Activated CD8-positive, alpha-beta memory T cell treated with anti-CD3 and anti-CD28 coated beads, Interleukin-2, amount 50 U/mL, for 24 hours (primary cell): ENCODE measurements at regions not wholly inside any gene's neighbourhood (a gene's known extent, or its start where the extent isn't known, plus 50 kb on each side); places are given as distances from the start of the nearest gene placed in this dataset.
"Not testable (repeated sequence)": the region's sequence is repeated elsewhere in the genome, so short reads cannot be mapped to it uniquely, and the experiment has no call there.

ENCODE experiments used
- DNase-seq: peaks from one replicate; pipeline ENCODE4 v3.0.0-alpha.2; 2020; ENCODE audit errors: extremely low read depth

DNA sequence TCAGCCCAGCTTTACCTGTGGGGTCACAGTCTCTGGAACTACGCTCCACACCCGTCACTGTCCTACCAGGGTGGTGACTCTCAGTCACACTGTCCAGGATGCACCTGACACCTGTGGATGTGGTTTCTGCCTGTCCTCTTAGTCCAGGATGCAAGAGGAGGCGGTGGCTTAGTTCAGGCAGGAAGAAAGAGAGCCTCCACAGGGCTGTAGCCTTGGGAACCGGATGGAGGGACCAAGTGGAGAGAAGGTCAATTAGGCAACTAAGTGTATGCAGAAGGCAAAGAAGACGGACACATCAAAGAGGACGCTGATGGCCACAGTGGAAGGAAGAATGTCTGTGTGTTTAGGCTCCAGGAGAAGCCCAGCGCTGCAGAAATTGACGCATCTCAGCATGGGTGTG lies 153.9 kb upstream of the IRF2BP2 start:
- DNase-seq: no peak

DNA sequence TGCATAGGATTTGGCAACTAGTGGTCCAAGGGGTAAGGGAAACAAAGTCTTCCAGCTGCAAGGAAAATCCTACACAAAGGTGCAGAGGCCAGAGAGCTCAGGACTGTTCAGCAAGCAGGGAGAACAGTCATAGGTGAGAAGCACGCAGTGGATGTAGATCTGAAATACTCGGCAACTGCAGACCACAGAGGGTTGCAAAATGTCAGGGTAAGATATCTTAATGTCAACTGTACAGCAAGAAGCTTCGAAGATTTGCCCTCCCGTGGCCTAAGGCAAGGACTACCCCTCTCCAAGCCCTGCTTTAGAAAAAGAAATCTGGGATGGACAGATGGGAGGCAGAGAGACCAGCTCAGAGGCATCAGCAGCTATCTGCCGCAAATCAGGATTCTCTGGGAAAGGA lies 153.4 kb upstream of the IRF2BP2 start:
- DNase-seq: no peak

DNA sequence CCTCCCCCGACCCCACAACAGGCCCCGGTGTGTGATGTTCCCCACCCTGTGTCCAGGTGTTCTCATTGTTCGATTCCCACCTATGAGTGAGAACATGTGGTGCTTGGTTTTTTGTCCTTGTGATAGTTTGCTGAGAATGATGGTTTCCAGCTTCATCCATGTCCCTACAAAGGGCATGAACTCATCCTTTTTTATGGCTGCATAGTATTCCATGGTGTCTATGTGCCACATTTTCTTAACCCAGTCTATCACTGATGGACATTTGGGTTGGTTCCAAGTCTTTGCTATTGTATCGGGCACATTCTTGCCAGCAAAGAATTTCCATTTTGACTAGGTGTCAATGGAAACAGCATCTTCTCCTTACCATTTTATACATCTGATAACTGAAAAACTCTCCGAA lies 152.1 kb upstream of the IRF2BP2 start:
- not testable (repeated sequence) for DNase-seq

DNA sequence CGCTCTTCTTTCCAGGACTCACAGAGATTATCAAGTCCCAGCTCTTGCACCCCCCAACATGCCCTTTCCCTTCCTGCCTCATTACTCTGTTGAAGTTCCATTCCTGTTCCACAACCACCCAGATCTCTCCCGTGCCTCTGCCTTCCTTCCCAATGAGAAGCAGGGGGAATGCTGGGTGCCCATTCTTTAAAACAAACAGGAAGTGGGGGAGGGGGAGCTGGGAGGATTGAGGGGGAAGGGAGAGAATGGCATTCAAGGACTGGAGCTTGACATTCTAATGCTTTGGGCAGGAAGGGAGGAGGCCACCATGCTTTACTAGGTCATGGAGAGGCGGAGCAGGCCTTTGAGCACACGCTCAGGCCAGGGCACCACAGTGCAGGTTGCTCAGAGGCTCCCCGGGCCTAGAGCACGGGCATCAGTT lies 150.3 kb upstream of the IRF2BP2 start:
- DNase-seq: no peak

DNA sequence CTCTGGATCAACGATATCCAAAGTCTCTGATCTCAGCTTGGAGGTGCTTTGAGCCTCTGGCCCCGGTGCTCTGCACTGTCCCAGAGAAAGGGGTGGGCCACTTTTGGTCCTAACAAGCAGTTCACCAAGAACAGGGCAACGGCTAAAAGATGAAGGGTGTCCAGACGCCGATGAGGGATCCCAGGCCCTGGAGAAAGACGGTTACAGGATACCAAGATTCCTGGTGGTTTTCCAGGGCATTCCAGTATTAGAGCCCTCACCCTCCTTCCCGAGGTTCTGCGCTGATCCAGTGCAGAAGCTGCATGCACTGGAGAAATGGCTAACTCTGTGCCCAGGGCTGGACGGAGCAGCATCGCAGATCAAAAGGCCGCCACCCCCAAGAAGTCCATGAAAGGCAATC lies 149.9 kb upstream of the IRF2BP2 start:
- DNase-seq: no peak

DNA sequence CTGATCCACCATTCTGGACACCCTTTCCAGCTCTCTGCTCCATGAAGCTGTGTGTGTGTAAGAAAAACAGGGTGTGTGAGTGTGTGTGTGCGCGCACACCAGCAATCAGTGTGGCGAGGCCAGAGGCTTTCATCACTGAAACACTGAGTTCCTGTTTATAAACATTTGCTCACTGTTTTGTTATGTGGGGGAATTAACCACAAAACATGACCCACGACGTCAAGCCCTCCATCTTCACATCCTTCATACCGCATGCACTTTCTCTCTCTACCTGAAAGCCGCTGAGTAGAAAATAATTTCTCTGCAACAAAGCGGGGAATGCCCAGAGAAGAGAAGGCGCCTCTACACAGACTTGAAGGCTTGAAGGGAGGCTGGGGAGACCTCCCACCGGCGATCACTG lies 148.9 kb upstream of the IRF2BP2 start:
- no peak for DNase-seq

DNA sequence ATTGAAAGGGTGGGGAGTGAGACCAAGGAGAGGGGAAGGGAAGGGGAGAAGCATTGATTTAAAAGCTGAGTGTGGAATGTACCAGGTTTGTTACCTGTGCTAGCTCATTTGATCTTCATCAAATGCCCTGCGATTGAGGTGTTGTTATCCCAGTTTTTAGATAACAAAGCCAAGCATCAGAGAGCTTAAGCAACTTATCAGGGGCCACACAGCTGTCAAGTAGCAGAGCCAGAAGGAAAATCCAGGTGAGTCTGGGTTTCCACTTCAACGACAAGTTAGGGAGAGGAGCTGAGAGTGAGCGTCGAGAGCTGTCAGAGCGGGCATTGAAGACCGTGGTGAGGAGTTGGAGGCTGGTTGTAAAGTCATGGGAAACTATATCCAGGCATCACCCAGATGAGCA lies 146.9 kb upstream of the IRF2BP2 start:
- no peak for DNase-seq

DNA sequence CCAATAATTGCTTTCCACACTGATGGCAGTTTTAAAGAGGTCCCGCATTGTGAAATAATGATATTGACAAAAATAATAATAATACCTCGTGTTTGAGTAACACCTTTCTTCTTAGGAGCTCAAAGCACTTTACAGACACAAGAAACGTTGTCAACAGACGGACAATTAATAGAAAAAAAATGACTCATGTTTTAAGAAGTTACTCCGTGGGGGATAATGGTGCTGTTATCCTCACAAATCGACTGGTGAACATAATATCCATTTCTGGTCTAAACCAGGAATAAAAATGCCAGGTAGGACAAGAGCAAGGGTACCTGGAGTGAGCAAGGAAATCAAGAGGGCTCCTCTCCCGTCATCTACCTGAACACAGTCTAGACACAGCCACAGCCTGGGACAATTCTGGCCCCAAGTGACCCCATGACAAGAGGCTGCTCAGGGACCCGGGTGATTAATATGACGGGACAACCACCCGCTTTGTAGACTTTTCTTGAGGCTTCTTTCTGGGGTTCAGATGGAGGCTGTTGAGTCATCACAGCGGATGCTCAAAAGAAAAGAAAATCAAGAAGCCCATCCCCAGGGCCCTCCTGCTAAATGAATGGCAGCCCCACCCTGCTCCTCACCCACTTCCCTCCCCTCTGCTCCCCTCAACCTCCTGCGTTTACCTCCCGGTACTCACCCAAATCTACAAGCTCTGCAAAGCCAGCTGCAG lies 146.2 kb upstream of the IRF2BP2 start:
- no peak for DNase-seq

DNA sequence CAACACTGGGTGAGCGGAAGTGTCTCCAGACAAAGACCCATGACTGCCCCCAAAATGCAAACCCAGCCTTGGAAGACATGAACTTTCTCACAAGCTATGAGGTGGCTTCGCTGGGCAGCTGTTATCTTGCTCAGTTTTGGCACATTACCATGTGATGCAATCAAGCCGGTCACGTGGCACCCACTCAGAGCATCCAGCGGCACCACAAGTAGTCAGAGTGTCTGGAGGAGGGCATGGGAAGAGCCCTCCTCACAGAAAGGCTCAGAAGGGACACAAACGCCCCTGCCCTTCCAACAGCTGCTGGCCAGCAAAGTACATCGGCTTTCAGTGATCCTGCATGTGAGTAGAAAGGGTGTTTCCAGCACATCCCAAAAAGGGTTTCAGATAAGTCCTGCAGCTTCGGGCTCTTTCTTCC lies 145.5 kb upstream of the IRF2BP2 start:
- DNase-seq: no peak

DNA sequence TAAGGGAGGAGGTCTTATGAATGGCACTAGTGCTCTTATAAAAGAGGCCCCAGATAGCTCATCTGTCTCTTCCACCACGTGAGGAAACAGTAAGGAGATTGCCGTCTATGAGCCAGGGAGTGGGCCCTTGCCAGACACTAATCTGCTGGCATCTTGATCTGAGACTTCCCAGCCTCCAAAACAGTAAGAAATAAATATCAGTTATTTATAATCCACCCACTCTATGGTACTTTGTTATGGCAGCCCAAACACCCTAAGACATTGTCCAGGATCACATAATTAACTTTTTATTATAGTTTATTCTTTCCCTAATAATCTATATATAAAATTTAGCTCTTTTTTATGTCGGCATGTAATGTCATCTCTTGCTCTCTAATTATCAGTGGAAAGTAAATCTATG lies 144.0 kb upstream of the IRF2BP2 start:
- DNase-seq: no peak

DNA sequence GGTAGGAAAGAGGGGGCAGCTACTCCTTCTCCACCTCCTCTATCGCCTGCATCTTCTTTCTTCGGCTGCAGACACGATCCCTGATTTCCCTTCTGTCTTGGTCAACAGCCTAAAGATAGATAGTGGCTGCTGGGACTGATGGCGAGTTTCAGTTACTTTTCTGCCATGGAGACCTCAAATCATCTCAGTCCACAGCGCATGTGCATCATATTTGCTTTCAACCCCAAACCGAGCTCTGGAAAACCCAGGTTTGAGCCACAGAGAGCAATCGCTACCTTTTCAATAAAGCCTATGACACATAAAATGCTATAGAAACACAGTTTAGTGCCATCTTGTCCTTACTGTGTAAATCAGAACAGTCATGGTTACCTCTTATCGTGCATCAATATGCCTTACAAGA lies 142.9 kb upstream of the IRF2BP2 start:
- no peak for DNase-seq

DNA sequence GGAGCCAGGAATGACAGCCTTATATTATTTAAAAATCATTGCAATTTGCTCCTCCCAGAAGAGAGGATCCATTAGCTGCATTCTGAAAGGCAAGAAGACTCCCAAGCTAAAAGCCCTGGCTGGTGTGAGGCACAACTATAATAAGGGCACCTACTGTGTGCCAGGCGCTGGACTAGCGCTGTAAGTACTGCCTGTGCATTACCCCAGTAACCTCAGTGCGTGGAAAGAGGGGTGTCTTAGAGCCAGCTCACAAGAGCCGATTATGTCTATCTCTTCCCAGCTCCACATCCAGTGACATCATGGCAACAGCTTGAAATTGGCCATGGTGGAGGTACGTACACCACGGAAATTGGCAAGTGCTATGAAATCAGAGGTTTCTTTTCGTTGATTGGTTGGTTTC lies 141.7 kb upstream of the IRF2BP2 start:
- no peak for DNase-seq

DNA sequence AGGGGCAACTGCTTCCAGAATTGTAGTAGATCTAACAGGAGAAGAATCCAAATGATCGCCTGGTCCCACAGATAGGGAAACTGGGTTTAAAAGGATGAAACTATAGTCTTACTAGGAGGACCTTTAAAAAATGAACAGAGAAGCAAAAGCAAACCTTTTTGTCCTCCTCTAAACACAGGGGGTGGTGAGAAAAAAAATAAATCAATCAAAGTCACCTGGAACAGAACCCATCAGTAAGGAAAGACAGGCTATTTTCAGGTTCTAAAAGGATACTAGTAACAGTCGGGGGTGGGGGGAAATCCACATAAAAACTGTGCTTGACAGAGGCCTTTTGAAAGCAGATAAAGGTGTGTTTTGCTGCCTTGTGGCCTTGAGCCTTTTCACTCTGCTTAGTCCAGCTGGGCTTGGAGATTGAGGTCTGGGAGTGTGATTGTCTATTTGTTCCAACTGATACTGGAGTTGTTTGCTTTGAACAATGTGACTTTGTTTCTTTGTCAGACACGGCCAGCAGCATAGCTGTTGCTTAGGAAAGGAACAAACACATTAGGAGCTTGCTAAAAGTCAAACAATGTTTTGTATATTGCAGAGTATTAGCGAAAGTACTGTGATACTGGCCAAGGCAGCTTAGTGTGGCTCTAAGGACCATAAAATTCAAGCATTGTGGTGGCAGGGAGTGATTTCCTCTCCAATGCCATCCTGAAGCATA lies 141.1 kb upstream of the IRF2BP2 start:
- no peak for DNase-seq

DNA sequence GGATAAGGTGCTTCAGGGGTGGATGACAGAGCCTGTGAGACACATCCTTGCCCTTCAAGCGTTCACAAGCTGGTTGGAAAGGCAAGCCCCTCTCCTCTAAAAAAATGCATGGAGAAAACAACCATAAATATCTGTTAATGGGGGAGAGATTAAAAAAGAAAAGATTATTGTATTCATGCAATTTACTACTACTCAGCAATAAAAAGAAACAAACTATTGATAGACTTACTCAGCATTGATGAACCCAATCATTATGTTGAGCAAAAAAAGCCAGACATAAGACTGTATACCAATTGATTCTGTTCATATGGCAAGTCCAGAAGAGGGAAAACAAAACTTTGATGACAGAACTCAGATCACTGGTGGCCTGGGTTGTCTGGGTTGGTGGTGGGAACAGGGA lies 138.7 kb upstream of the IRF2BP2 start:
- no peak for DNase-seq

DNA sequence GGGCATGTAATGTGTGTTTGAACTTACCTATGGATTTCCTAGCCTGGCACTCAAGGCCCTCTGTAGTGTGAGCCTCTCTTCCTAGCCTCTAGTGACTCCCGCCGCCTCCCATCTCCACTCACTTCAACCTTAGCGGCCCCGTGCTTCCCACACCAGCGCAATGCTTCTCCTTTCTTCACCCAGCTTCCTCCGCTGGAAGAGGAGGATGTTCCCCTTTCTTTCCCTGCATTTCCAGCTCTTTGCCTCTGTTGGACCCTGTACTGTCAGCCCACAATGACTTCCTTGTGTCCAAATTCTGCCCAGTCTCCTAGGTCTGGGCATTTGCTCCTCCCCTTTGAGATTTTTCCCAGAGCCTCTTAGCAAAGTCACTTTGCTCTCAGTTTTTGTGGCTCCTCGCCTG lies 138.1 kb upstream of the IRF2BP2 start:
- no peak for DNase-seq

DNA sequence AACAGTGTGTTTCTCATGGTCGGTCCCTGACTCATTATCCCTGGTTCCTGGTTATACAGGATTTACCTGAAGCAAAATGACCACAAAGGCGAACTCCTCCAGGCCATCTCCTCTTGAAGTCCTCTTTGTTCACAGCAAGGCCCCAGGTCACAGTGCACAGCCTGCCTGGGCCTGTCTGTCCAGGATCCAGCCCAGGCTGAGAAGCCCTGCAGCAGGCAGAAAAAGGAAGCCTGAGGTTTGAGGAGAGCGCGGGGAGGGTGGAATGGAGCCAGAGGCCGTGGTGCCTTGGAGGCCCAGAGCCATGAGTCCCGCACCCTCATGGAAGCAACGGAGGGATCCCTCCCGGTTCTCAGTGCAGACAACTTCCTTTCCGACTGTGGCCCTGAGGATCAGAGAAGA lies 136.8 kb upstream of the IRF2BP2 start:
- no peak for DNase-seq

DNA sequence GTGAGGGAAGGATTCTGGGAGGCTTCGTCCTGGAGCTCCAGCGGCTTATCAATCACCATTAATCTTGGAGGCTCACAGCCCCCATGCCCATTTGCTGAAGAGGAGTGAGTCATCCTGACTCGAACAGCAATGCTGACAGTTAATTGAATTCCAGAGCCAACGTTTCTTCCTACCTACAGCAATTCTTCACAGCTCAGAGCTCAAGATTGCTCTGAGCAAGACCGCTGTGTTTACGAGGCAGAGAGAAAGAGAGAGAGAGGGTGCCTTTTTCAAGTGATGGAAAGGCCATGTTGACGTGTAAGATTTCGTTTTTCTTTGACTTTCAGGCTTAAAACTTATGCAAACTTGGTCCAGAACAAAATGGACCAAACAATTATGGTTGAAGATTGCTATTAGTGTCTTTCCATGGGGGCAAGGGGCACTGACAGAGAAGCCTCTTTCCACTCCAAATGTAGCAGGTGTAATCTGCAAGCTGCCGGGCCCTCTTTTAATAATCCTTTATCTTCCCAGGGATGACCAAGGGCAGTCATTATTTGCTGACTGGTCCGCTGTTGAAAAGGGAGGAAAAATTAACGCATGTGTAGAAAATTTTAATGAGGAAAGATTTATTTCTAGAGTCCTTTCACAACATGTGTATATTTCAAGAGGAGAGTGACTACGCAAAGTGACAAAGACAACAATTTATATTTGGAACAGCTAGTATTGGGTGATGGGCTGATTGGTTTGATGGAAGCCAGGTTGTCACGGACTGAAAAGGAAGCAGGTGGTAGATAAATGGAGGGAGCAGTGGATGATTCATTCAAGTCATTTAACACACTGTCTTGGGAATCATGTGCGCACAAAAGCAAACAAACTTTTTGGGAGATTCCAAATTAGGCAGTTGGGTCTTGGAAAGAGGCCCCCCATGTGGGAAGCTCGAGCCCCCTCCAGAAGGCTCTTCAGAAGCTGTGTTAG lies 136.1 kb upstream of the IRF2BP2 start:
- DNase-seq: no peak

DNA sequence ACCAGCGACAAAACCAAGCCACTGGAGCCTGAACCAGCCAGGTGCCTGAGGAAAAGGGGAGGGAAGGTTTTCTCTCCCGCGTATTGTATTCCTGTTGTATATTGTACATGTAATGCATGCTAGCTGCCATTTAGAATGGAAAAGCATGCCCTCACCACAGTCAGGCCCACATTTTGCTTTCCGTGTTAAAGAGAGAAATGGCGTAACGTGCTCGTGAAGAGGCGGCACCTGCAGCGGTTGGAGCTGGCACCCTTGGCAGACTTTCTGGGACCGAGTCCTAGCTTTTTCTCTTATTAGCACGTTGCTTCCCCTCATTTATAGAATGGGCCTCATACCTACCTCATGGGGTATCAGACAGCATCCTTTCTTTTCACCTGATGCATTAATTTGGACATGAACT lies 135.3 kb upstream of the IRF2BP2 start:
- DNase-seq: no peak

DNA sequence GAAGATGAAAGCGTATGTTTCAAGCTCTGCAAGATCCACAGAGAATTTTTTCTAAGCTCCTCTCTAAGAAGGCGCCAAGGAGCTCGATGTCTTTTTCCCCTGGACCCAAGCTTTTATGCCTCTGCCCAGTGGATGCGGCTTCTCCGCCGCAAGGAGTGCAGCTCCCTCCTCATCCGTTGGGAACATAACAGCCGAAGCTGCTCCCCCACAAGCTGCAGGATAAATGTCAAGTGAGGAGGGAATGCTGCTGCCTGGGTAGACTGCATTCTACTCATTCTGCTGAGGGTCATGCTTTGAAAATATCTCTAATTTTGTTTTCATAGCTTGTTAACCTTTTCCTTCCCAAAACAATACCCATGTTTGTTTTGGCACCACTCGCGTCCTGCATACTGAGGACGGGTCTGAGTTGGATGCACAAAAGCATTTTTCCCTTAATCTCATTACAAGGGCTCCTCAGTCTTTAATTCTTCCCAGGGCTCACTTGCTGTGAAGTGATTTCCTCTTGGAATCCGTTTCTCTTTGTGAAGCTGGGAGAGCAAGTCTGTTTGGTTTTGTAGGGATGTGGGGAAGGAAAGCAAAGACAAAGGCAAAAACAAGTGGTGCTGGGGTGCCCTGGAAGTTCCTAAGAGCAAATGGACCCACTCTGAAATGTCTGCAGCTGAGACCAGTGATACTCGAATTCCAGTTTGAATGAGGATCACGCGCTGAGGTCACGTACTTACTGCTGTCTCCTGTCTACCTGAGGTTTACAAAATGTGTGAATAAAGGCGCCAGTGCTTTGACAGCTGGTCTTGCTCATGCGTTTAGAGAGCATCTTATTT lies 134.0 kb upstream of the IRF2BP2 start:
- no peak for DNase-seq

DNA sequence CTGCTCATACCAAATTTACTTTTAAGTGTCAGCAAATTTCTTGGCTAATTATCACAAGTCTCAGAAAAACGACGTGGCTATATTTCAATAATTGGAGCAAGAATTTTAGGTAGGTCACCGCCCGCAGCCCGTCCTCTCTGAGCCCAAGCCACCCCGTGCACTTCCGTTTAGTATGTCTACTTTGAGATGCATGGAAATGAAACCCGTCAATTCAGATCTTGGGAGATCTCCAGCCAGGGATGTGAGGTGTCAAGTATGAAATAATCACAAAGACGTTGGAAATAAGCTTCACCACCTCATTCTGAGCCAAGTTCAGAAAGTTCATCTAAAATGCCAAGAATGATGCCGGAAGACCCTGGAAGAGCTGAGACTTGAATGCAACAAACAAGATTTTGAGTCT lies 132.6 kb upstream of the IRF2BP2 start:
- no peak for DNase-seq

DNA sequence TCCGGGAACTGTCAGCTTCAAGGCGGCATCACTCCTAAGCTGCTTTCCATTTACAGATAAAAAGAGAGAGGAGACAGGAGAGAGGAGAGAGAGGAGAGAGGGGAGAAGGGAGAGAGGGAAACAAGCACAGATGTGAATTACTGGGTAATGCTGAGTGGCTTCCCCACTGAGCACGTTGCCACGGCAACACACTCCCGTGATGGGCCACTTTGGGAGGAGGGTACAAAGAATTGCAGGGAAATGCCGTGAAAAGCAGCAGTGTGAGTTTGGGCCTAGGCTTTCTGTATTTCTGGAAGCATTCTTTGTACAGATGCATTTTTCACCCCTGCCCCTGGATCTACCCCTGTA lies 128.0 kb upstream of the IRF2BP2 start:
- no peak for DNase-seq

DNA sequence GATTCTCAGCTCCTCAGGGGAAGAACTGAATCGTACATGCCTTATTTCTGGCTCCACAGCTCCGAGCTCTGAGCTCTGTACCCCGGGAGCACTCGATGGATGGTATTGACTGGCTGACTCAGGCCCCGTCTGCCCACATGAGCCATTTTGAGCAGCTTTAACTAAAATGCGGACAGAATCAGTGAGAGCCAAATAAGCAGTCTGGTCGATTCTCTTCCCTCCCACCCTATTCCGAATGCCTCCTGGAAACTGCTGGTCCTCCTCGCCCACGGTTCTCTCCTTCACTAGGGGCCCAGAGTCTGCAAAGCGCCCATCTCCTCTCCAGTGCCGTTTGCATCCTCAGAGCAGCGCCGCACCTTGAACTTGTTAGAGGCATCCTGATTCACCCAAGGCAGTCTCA lies 125.9 kb upstream of the IRF2BP2 start:
- DNase-seq: no peak
